ENCODE measurements at regions not wholly inside any gene's neighbourhood (a gene's known extent, or its start where the extent isn't known, plus 50 kb on each side); places are given as distances from the start of the nearest gene placed in this dataset.

DNA sequence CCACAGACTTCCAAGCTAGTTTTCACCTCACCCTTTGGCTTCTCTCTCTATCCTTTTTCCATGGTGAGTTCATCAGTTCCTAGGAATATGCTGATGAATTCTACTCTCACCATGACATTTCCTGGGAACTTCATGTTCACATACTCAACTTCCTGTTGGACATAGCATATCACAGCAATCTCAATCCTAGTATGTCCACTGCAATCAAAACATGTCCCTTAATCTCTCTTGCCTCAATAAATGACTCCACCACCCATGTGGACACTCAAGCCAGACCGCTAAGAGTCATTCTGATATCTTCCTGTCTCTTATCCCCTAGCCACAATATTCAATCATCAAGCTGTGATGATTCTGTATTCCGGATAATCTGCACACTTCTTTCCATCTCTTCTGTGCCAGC, 66.7 kb upstream of the MME start:
- Histone ChIP-seq H4K8ac (ENCODE audit: low read depth, low read length) (no peak overlapping the region), H3K23ac (ENCODE audit: low read length) (no peak overlapping the region), H3K27me3 (ENCODE audit: insufficient read depth, low read length) (no peaks in the 10 kb centered on the region), H2BK5ac (ENCODE audit: low read depth, low read length, poor library complexity) (no peak overlapping the region), H3K4ac (ENCODE audit: low read depth, low read length) (no peak overlapping the region), H3K36me3 (ENCODE audit: control insufficient read depth in 1 of 2, insufficient read depth in 2 of 2, low read length in 2 of 2) (no peaks in the 10 kb centered on the region), H2AK5ac (ENCODE audit: low read length) (no peak overlapping the region), H2BK12ac (ENCODE audit: low read length) (no peak overlapping the region), H3K9ac (ENCODE audit: low read length) (no peak overlapping the region), H3K79me1 (ENCODE audit: low read length) (no peaks in the 10 kb centered on the region), H2BK120ac (ENCODE audit: insufficient read depth, low read length, poor library complexity) (no peak overlapping the region), H3K79me2 (ENCODE audit: control insufficient read depth, insufficient read depth, low read length, poor library complexity) (no peaks in the 10 kb centered on the region), H4K91ac (ENCODE audit: low read depth, low read length) (no peak overlapping the region), H3K27ac (ENCODE audit: low read depth, low read length) (no peak overlapping the region), H3K4me1 (ENCODE audit: control insufficient read depth in 1 of 2, insufficient read depth in 2 of 2, low read length in 2 of 2) (peaks cover 5 to 6% of the 10 kb centered on the region in 2 experiments), H2AFZ (ENCODE audit: insufficient read depth, low read length, poor library complexity) (no peak overlapping the region), H4K12ac (ENCODE audit: low read depth, low read length) (no peak overlapping the region), H3K9me3 (ENCODE audit: insufficient read depth, low read depth, low read length) (no peaks in the 10 kb centered on the region), H3K14ac (ENCODE audit: low read length) (no peak overlapping the region), H3K18ac (ENCODE audit: low read length) (no peak overlapping the region), H3K4me3 (ENCODE audit: low read depth, low read length) (no peak overlapping the region), H3K4me2 (ENCODE audit: low read length) (no peak overlapping the region)
- DNase-seq: no peak
- WGBS (ENCODE audit: extremely low coverage, insufficient coverage, insufficient read length): no CpG with 5 or more reads among the region's 2 CpGs

DNA sequence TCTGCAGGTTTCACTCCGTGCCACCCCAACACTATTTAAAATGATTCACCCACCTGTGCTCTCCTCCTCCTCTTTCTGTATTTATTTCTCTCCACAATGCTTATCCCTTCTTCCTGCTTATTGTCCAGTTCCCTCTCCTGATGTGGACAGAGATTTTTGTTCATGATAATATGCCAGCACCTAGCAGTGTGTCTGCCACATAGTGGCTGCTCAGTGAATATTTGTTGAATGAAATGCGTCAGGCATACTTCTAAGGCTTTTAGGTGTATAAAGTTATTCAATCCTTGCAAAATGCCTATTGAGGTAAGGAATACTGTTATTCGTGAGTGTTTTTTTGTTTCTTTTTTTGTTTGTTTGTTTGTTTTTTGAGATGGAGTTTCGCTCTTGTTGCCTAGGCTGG, 67.5 kb upstream of the MME start:
- no peak overlapping the region for H3K14ac ChIP-seq (ENCODE audit: low read length)
- H3K4ac ChIP-seq (ENCODE audit: low read depth, low read length): no peak overlapping the region
- H4K8ac ChIP-seq (ENCODE audit: low read depth, low read length): no peak overlapping the region
- no peaks in the 10 kb centered on the region for H3K79me2 ChIP-seq (ENCODE audit: control insufficient read depth, insufficient read depth, low read length, poor library complexity)
- H3K79me1 ChIP-seq (ENCODE audit: low read length): no peaks in the 10 kb centered on the region
- no peak overlapping the region for H4K12ac ChIP-seq (ENCODE audit: low read depth, low read length)
- no peak overlapping the region for H2BK12ac ChIP-seq (ENCODE audit: low read length)
- no peak overlapping the region for H2AFZ ChIP-seq (ENCODE audit: insufficient read depth, low read length, poor library complexity)
- peak; percentile 31 to 72 for DNase-seq
- no peak overlapping the region for H3K4me2 ChIP-seq (ENCODE audit: low read length)
- H2BK120ac ChIP-seq (ENCODE audit: insufficient read depth, low read length, poor library complexity): no peak overlapping the region
- H3K36me3 ChIP-seq (ENCODE audit: control insufficient read depth in 1 of 2, insufficient read depth in 2 of 2, low read length in 2 of 2): no peaks in the 10 kb centered on the region
- H3K9ac ChIP-seq (ENCODE audit: low read length): no peak overlapping the region
- H3K4me1 ChIP-seq (ENCODE audit: control insufficient read depth in 1 of 2, insufficient read depth in 2 of 2, low read length in 2 of 2): peaks cover 4 to 5% of the 10 kb centered on the region in 2 experiments
- no peak overlapping the region for H3K18ac ChIP-seq (ENCODE audit: low read length)
- H3K23ac ChIP-seq (ENCODE audit: low read length): no peak overlapping the region
- no peak overlapping the region for H3K4me3 ChIP-seq (ENCODE audit: low read depth, low read length)
- WGBS (ENCODE audit: extremely low coverage, insufficient coverage, insufficient read length): no CpG with 5 or more reads among the region's 4 CpGs
- H3K27ac ChIP-seq (ENCODE audit: low read depth, low read length): no peak overlapping the region
- H3K27me3 ChIP-seq (ENCODE audit: insufficient read depth, low read length): no peaks in the 10 kb centered on the region
- H2AK5ac ChIP-seq (ENCODE audit: low read length): no peak overlapping the region
- no peaks in the 10 kb centered on the region for H3K9me3 ChIP-seq (ENCODE audit: insufficient read depth, low read depth, low read length)
- no peak overlapping the region for H2BK5ac ChIP-seq (ENCODE audit: low read depth, low read length, poor library complexity)
- H4K91ac ChIP-seq (ENCODE audit: low read depth, low read length): no peak overlapping the region

DNA sequence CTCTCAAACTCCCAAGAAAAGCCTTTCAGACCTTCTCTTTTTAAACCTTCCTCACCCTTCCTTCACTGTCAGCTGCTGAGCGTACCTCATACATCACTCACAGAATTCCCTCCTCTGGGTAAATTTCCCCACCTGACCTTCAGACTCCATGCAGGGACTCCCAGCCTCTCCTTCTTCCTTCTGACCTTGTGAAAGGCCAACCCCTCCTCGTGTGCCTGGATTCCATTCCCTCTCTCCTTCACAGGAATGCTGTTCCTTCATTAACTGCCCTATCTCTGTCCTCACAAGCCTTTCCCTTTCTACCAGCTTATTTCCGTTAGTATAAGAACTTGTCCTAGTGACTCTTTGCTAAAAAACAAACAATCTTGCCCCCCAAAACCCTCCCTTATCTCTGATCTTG, 69.7 kb upstream of the MME start:
- no peak overlapping the region for H4K8ac ChIP-seq (ENCODE audit: low read depth, low read length)
- peak overlapping the region; percentile 34 for H2BK12ac ChIP-seq (ENCODE audit: low read length)
- H2BK120ac ChIP-seq (ENCODE audit: insufficient read depth, low read length, poor library complexity): no peak overlapping the region
- WGBS (ENCODE audit: extremely low coverage, insufficient coverage, insufficient read length): no CpG with 5 or more reads among the region's 3 CpGs
- H3K14ac ChIP-seq (ENCODE audit: low read length): no peak overlapping the region
- H3K36me3 ChIP-seq (ENCODE audit: control insufficient read depth in 1 of 2, insufficient read depth in 2 of 2, low read length in 2 of 2): no peaks in the 10 kb centered on the region
- no peak overlapping the region for H2AFZ ChIP-seq (ENCODE audit: insufficient read depth, low read length, poor library complexity)
- H3K9ac ChIP-seq (ENCODE audit: low read length): no peak overlapping the region
- H2AK5ac ChIP-seq (ENCODE audit: low read length): no peak overlapping the region
- no peaks in the 10 kb centered on the region for H3K79me1 ChIP-seq (ENCODE audit: low read length)
- H4K91ac ChIP-seq (ENCODE audit: low read depth, low read length): no peak overlapping the region
- no peaks in the 10 kb centered on the region for H3K9me3 ChIP-seq (ENCODE audit: insufficient read depth, low read depth, low read length)
- no peaks in the 10 kb centered on the region for H3K27me3 ChIP-seq (ENCODE audit: insufficient read depth, low read length)
- DNase-seq: peak; percentile 45 to 73
- no peaks in the 10 kb centered on the region for H3K79me2 ChIP-seq (ENCODE audit: control insufficient read depth, insufficient read depth, low read length, poor library complexity)
- H3K18ac ChIP-seq (ENCODE audit: low read length): no peak overlapping the region
- no peak overlapping the region for H3K27ac ChIP-seq (ENCODE audit: low read depth, low read length)
- H3K4me3 ChIP-seq (ENCODE audit: low read depth, low read length): no peak overlapping the region
- H3K4ac ChIP-seq (ENCODE audit: low read depth, low read length): no peak overlapping the region
- peaks cover 4 to 5% of the 10 kb centered on the region in 2 experiments for H3K4me1 ChIP-seq (ENCODE audit: control insufficient read depth in 1 of 2, insufficient read depth in 2 of 2, low read length in 2 of 2)
- no peak overlapping the region for H3K4me2 ChIP-seq (ENCODE audit: low read length)
- no peak overlapping the region for H4K12ac ChIP-seq (ENCODE audit: low read depth, low read length)
- H3K23ac ChIP-seq (ENCODE audit: low read length): no peak overlapping the region
- no peak overlapping the region for H2BK5ac ChIP-seq (ENCODE audit: low read depth, low read length, poor library complexity)

DNA sequence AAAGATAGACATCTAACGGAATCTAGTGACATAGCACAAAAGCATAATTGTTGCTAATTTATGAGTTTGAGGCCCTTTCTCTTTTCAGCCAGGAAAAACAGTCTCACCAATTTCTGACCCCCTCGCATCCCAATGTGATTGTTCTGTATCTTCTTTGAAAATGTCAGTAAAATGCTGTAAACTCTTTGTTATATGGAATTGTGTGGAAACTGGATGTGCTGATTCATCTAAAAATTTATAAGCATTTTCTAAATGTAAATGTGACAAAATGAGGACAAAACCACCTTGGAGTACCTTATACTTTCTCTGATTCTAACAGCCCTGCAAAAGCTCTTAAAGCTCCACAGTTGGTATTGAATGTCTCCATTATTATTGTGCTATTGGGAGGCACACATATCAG, 70.9 kb upstream of the MME start:
- H4K91ac ChIP-seq (ENCODE audit: low read depth, low read length): no peak overlapping the region
- H2AFZ ChIP-seq (ENCODE audit: insufficient read depth, low read length, poor library complexity): no peak overlapping the region
- no CpG with 5 or more reads among the region's 2 CpGs for WGBS (ENCODE audit: extremely low coverage, insufficient coverage, insufficient read length)
- no peak overlapping the region for H2BK5ac ChIP-seq (ENCODE audit: low read depth, low read length, poor library complexity)
- no peaks in the 10 kb centered on the region for H3K79me2 ChIP-seq (ENCODE audit: control insufficient read depth, insufficient read depth, low read length, poor library complexity)
- H3K18ac ChIP-seq (ENCODE audit: low read length): no peak overlapping the region
- peaks cover 5% of the 10 kb centered on the region for H3K9me3 ChIP-seq (ENCODE audit: insufficient read depth, low read depth, low read length)
- no peak overlapping the region for H3K9ac ChIP-seq (ENCODE audit: low read length)
- H3K36me3 ChIP-seq (ENCODE audit: control insufficient read depth in 1 of 2, insufficient read depth in 2 of 2, low read length in 2 of 2): no peaks in the 10 kb centered on the region
- DNase-seq: no peak
- H3K27ac ChIP-seq (ENCODE audit: low read depth, low read length): no peak overlapping the region
- H3K4me2 ChIP-seq (ENCODE audit: low read length): no peak overlapping the region
- no peak overlapping the region for H3K4me3 ChIP-seq (ENCODE audit: low read depth, low read length)
- no peak overlapping the region for H3K23ac ChIP-seq (ENCODE audit: low read length)
- no peak overlapping the region for H3K14ac ChIP-seq (ENCODE audit: low read length)
- H3K79me1 ChIP-seq (ENCODE audit: low read length): no peaks in the 10 kb centered on the region
- H3K4ac ChIP-seq (ENCODE audit: low read depth, low read length): no peak overlapping the region
- no peak overlapping the region for H4K12ac ChIP-seq (ENCODE audit: low read depth, low read length)
- no peak overlapping the region for H4K8ac ChIP-seq (ENCODE audit: low read depth, low read length)
- H3K4me1 ChIP-seq (ENCODE audit: control insufficient read depth in 1 of 2, insufficient read depth in 2 of 2, low read length in 2 of 2): peaks cover 4 to 5% of the 10 kb centered on the region in 2 experiments
- no peak overlapping the region for H2BK120ac ChIP-seq (ENCODE audit: insufficient read depth, low read length, poor library complexity)
- no peak overlapping the region for H2BK12ac ChIP-seq (ENCODE audit: low read length)
- no peaks in the 10 kb centered on the region for H3K27me3 ChIP-seq (ENCODE audit: insufficient read depth, low read length)
- no peak overlapping the region for H2AK5ac ChIP-seq (ENCODE audit: low read length)
